ENCODE measurements at regions not wholly inside any gene's neighbourhood (a gene's known extent, or its start where the extent isn't known, plus 50 kb on each side); places are given as distances from the start of the nearest gene placed in this dataset.
"Not testable (repeated sequence)": the region's sequence is repeated elsewhere in the genome, so short reads cannot be mapped to it uniquely, and the experiment has no call there.

DNA sequence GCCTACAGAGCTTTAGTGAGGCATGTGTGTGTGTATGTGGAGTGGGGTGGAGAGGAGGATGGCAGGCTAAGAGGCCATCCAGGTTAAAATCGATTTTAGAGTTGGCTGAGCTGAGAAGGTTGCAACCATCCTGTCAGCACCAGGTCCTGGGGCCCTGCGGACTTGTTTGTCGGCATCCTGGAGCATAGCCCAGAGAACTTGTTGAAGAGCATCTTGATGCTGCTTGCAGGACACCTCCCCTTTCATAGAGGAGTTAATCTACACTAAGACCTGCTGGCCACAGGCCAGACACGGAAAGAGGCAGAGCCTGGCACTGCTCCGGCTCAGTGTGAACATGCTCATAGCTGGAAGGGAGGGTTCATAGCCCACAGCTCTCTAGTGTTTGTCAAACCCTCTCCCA, 72.1 kb upstream of the RGPD5 start:
- Histone ChIP-seq H3K9ac (ENCODE audit: low read length) (no peak overlapping the region), H3K27me3 (ENCODE audit: control insufficient read depth in 1 of 2, insufficient read depth in 2 of 2, low read length in 2 of 2) (no peaks in the 10 kb centered on the region), H3K4me1 (ENCODE audit: insufficient read depth, low read length) (peaks cover 18% of the 10 kb centered on the region), H3K4me3 (ENCODE audit: low read depth in 1 of 2, low read length in 2 of 2) (no peak overlapping the region), H3K9me3 (ENCODE audit: low read length) (no peaks in the 10 kb centered on the region), H3K27ac (ENCODE audit: low read depth, low read length) (peak overlapping the region; percentile 58), H3K36me3 (ENCODE audit: insufficient read depth, low read length) (no peaks in the 10 kb centered on the region)

- H3K4me1 ChIP-seq (ENCODE audit: insufficient read depth, low read length): peaks cover 18% of the 10 kb centered on the region
- H3K27me3 ChIP-seq (ENCODE audit: control insufficient read depth in 1 of 2, insufficient read depth in 2 of 2, low read length in 2 of 2); H3K4me3 ChIP-seq (ENCODE audit: low read depth in 1 of 2, low read length in 2 of 2); H3K9ac ChIP-seq (ENCODE audit: low read length); H3K9me3 ChIP-seq (ENCODE audit: low read length); H3K36me3 ChIP-seq (ENCODE audit: insufficient read depth, low read length); H3K27ac ChIP-seq (ENCODE audit: low read depth, low read length): not testable (repeated sequence)
Observed at GRCh38 chr2:109722640-109723039, 71.5 kb upstream of the RGPD5 start.

DNA sequence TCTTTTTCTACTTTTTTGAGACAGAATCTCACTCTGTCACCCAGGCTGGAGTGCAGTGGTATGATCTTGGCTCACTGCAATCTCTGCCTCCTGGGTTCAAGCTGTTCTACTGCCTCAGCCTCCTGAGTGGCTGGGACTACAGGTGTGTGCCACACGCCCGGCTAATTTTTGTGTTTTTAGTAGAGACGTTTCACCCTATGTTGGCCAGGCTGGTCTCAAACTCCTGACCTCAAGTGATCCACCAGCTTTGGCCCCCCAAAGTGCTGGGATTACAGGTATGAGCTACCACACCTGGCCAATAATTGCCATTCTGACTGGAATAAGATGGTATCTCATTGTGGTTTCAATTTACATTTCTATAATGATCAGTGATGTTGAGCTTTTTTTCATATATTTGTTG, 71.0 kb upstream of the RGPD5 start:
- not testable (repeated sequence) for H3K9ac ChIP-seq (ENCODE audit: low read length); H3K4me3 ChIP-seq (ENCODE audit: low read depth in 1 of 2, low read length in 2 of 2); H3K36me3 ChIP-seq (ENCODE audit: insufficient read depth, low read length); H3K27ac ChIP-seq (ENCODE audit: low read depth, low read length); H3K9me3 ChIP-seq (ENCODE audit: low read length); H3K27me3 ChIP-seq (ENCODE audit: control insufficient read depth in 1 of 2, insufficient read depth in 2 of 2, low read length in 2 of 2)
- H3K4me1 ChIP-seq (ENCODE audit: insufficient read depth, low read length): peaks cover 18% of the 10 kb centered on the region

DNA sequence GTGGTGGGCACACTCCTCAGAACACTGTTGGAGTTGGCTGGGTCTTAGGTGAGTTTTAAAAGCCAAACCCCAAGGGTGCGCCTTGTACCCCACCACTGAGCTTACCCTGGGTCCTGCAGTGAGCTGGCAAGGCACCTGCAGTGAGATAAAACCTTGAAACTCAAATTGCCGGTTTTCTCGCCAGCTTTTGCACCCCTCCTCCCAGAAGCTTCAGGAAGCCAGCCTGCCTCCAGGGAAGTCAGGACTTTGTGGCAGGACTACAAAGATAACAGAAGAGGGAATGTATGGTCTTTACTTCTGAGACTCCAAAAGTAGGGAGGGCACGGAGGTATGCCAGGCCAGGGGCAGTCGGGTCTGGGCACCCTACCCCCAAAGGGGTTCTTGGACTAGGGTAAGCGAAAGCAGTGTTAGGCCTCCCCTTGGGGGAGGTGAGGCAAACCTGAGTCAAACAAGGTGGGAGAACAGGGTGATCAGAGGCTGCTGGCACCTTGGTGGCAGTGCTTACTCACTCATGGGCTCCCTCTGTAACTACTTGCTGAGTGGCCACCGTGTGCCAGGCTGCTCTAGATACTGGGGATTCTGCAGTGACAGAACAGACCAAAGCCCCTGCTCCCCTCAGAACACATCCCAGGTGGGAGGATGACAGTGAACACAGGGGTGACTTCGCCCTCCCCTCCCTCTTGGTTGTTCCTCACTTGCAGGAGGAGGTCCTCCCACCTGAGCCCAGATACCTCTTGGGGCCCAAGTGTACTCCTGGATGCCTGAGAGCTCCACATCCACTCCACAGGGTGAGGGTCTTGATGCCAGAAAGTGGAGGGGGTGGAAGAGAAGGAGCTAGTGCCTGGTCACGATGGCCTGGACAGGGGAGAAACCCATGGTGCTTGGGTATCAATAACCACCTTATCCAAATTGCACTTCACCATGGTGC, 69.3 kb upstream of the RGPD5 start:
- no peaks in the 10 kb centered on the region for H3K27me3 ChIP-seq (ENCODE audit: control insufficient read depth in 1 of 2, insufficient read depth in 2 of 2, low read length in 2 of 2)
- H3K27ac ChIP-seq (ENCODE audit: low read depth, low read length): no peak overlapping the region
- H3K4me3 ChIP-seq (ENCODE audit: low read depth in 1 of 2, low read length in 2 of 2): no peak overlapping the region
- peaks cover 18% of the 10 kb centered on the region for H3K4me1 ChIP-seq (ENCODE audit: insufficient read depth, low read length)
- H3K36me3 ChIP-seq (ENCODE audit: insufficient read depth, low read length): no peaks in the 10 kb centered on the region
- H3K9me3 ChIP-seq (ENCODE audit: low read length): no peaks in the 10 kb centered on the region
- no peak overlapping the region for H3K9ac ChIP-seq (ENCODE audit: low read length)

- no peaks in the 10 kb centered on the region for H3K27me3 ChIP-seq (ENCODE audit: control insufficient read depth in 1 of 2, insufficient read depth in 2 of 2, low read length in 2 of 2)
- H3K9ac ChIP-seq (ENCODE audit: low read length): no peak overlapping the region
- H3K36me3 ChIP-seq (ENCODE audit: insufficient read depth, low read length): no peaks in the 10 kb centered on the region
- H3K4me3 ChIP-seq (ENCODE audit: low read depth in 1 of 2, low read length in 2 of 2): no peak overlapping the region
- H3K4me1 ChIP-seq (ENCODE audit: insufficient read depth, low read length): peaks cover 8% of the 10 kb centered on the region
- no peak overlapping the region for H3K27ac ChIP-seq (ENCODE audit: low read depth, low read length)
- no peaks in the 10 kb centered on the region for H3K9me3 ChIP-seq (ENCODE audit: low read length)
Observed at GRCh38 chr2:109726379-109727270, 67.5 kb upstream of the RGPD5 start.

DNA sequence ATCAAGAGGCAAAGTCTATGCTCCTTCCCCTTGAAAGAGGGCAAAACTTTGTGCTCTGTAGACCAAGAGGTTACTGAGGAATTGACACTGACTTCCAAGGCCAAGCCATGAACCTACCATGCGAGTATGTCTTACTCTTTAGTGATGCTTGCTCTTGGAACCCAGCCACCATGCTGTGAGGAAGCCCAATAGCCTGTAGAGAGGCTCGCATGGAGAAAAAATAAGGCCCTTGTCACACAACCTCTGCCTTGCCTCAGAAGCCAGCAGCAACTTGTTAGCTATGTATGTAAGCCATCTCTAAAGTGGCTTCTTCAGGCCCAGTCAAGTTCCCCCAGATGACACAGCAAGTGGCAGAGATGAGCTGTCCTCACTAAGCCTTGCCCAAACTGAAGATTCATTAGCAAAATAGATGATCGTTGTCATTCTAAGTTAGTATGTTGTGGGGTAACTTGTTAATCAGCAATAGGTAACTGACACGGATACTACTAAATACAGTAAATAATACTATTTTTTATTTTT, 66.1 kb upstream of the RGPD5 start:
- Histone ChIP-seq H3K9ac (ENCODE audit: low read length) (no peak overlapping the region), H3K27ac (ENCODE audit: low read depth, low read length) (no peak overlapping the region), H3K4me1 (ENCODE audit: insufficient read depth, low read length) (no peaks in the 10 kb centered on the region), H3K36me3 (ENCODE audit: insufficient read depth, low read length) (no peaks in the 10 kb centered on the region), H3K9me3 (ENCODE audit: low read length) (no peaks in the 10 kb centered on the region), H3K27me3 (ENCODE audit: control insufficient read depth in 1 of 2, insufficient read depth in 2 of 2, low read length in 2 of 2) (no peaks in the 10 kb centered on the region), H3K4me3 (ENCODE audit: low read depth in 1 of 2, low read length in 2 of 2) (no peak overlapping the region)

GRCh38 chr2:109733746-109734145, 60.4 kb upstream of the RGPD5 start:
- not testable (repeated sequence) for H3K4me3 ChIP-seq (ENCODE audit: low read depth in 1 of 2, low read length in 2 of 2); H3K27ac ChIP-seq (ENCODE audit: low read depth, low read length); H3K36me3 ChIP-seq (ENCODE audit: insufficient read depth, low read length); H3K9me3 ChIP-seq (ENCODE audit: low read length); H3K4me1 ChIP-seq (ENCODE audit: insufficient read depth, low read length); H3K27me3 ChIP-seq (ENCODE audit: control insufficient read depth in 1 of 2, insufficient read depth in 2 of 2, low read length in 2 of 2); H3K9ac ChIP-seq (ENCODE audit: low read length)

GRCh38 chr2:109736177-109736827, 57.8 kb upstream of the RGPD5 start:
- Histone ChIP-seq H3K27ac (ENCODE audit: low read depth, low read length) (no peak overlapping the region), H3K4me1 (ENCODE audit: insufficient read depth, low read length) (no peaks in the 10 kb centered on the region)

More at GRCh38 chr2:109736177-109736827, 57.8 kb upstream of the RGPD5 start:
- H3K9ac ChIP-seq (ENCODE audit: low read length): no peak overlapping the region
- no peak overlapping the region for H3K4me3 ChIP-seq (ENCODE audit: low read depth in 1 of 2, low read length in 2 of 2)
- H3K27me3 ChIP-seq (ENCODE audit: control insufficient read depth in 1 of 2, insufficient read depth in 2 of 2, low read length in 2 of 2): no peaks in the 10 kb centered on the region
- H3K9me3 ChIP-seq (ENCODE audit: low read length): no peaks in the 10 kb centered on the region
- H3K36me3 ChIP-seq (ENCODE audit: insufficient read depth, low read length): no peaks in the 10 kb centered on the region
